ENCODE measurements at regions not wholly inside any gene's neighbourhood (a gene's known extent, or its start where the extent isn't known, plus 50 kb on each side); places are given as distances from the start of the nearest gene placed in this dataset.

DNA sequence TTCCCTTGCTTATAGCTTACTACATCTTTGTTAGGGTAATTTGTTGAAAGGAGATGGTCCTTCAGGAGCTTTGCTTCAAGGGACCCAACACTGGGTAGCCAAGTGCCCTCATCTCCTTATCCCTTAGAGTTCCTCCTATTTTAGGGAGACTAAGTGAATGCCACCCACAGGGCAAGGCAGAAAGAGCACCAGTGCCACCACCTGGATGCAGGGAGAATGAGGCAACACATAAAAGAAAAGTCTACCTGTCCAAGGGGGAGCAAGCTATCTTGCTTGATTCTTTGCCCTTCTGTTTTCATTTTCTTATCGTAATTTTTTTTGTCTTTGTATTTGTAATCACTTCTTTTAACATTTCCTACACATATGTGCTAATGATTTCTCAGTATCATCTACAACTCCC lies 205.5 kb downstream of the NPR3 start:
- H3K9me1 ChIP-seq (replicated peaks; ENCODE audit: control insufficient read depth, extremely low read depth, insufficient read depth, low read length): no peaks in the 10 kb centered on the region
- CTCF ChIA-PET: interaction anchor here (1.8 kb wide), 1 partner anchor 45 kb away, joined by 4 read pairs; no protein-coding TSS in a partner anchor
- no peak overlapping the region for H3K27ac ChIP-seq (ENCODE audit: insufficient read depth, low read depth, low read length)
- intact Hi-C loops (cut with micrococcal nuclease) (no loop called here), dilution Hi-C loops (cut with MboI; ENCODE audit: extremely low pct_ligation_motif_present, low sequenced_read_pairs) (no loop called here)
- no peak overlapping the region for H3K4me3 ChIP-seq (replicated peaks in 1 of 3; ENCODE audit: insufficient read depth in 1 of 3, low read depth in 1 of 3, low read length in 3 of 3)
- H3K4me2 ChIP-seq (ENCODE audit: insufficient read depth, low read length): no peak overlapping the region
- POLR2A ChIA-PET: no interaction called here
- H3K9ac ChIP-seq (replicated peaks; ENCODE audit: extremely low read depth, insufficient read depth, low read length): no peak overlapping the region
- H3K4me1 ChIP-seq (ENCODE audit: control insufficient read depth, extremely low read depth, insufficient read depth, low read length): no peaks in the 10 kb centered on the region
- no peak overlapping the region for H2AFZ ChIP-seq (ENCODE audit: low read depth, low read length)
- H3K9me3 ChIP-seq (replicated peaks; ENCODE audit: control insufficient read depth, insufficient read depth, low read length): no peaks in the 10 kb centered on the region
- no peaks in the 10 kb centered on the region for H3K36me3 ChIP-seq (ENCODE audit: control insufficient read depth in 2 of 2, extremely low read depth in 1 of 2, insufficient read depth in 2 of 2, low read length in 2 of 2)
- DNase-seq (ENCODE audit: low read depth, low spot score) (no peak), FAIRE-seq (no peak)
- BruUV-seq (replicated peaks): no TSS peak
- no peaks in the 10 kb centered on the region for H3K27me3 ChIP-seq (ENCODE audit: control insufficient read depth in 2 of 2, insufficient read depth in 2 of 2, low read length in 2 of 2)
- no peaks in the 10 kb centered on the region for H3K79me2 ChIP-seq (ENCODE audit: control insufficient read depth, insufficient read depth, low read length)
- no peaks in the 10 kb centered on the region for H4K20me1 ChIP-seq (replicated peaks; ENCODE audit: control insufficient read depth, extremely low read depth, insufficient read depth, low read length)
- no peak for TF ChIP-seq FOS (IDR thresholded peaks at IDR 0.05; ENCODE audit: borderline replicate concordance, insufficient read depth, low read length)
- TF ChIP-seq, protein P1, sequence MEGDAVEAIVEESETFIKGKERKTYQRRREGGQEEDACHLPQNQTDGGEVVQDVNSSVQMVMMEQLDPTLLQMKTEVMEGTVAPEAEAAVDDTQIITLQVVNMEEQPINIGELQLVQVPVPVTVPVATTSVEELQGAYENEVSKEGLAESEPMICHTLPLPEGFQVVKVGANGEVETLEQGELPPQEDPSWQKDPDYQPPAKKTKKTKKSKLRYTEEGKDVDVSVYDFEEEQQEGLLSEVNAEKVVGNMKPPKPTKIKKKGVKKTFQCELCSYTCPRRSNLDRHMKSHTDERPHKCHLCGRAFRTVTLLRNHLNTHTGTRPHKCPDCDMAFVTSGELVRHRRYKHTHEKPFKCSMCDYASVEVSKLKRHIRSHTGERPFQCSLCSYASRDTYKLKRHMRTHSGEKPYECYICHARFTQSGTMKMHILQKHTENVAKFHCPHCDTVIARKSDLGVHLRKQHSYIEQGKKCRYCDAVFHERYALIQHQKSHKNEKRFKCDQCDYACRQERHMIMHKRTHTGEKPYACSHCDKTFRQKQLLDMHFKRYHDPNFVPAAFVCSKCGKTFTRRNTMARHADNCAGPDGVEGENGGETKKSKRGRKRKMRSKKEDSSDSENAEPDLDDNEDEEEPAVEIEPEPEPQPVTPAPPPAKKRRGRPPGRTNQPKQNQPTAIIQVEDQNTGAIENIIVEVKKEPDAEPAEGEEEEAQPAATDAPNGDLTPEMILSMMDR (IDR thresholded peaks at IDR 0.05; ENCODE audit: extremely low read depth in 1 of 2, insufficient read depth in 1 of 2, low read depth in 1 of 2, low read length in 2 of 2): no peak
- no peak for TF ChIP-seq EZH2 (IDR thresholded peaks at IDR 0.05; ENCODE audit: borderline replicate concordance, low read depth, low read length, severe bottlenecking)
- TF ChIP-seq MYC (IDR thresholded peaks at IDR 0.05; ENCODE audit: low read depth, low read length): no peak
- TF ChIP-seq POLR2AphosphoS5 (IDR thresholded peaks at IDR 0.05; ENCODE audit: insufficient read depth, low read depth, low read length): no peak
- no peak for TF ChIP-seq GATA2 (IDR thresholded peaks at IDR 0.05; ENCODE audit: insufficient read depth, insufficient read length, low read depth, low read length)
- TF ChIP-seq POLR2A (IDR thresholded peaks at IDR 0.05; ENCODE audit: low read depth, low read length): no peak
- no peak for TF ChIP-seq JUN (IDR thresholded peaks at IDR 0.05; ENCODE audit: borderline replicate concordance, insufficient read depth, insufficient read length, low read depth)
- TF ChIP-seq, protein P2, sequence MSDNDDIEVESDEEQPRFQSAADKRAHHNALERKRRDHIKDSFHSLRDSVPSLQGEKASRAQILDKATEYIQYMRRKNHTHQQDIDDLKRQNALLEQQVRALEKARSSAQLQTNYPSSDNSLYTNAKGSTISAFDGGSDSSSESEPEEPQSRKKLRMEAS (IDR thresholded peaks at IDR 0.05; ENCODE audit: insufficient read depth, insufficient read length): no peak

Data from endothelial cell of umbilical vein (primary cell).